ENCODE measurements at regions not wholly inside any gene's neighbourhood (a gene's known extent, or its start where the extent isn't known, plus 50 kb on each side); places are given as distances from the start of the nearest gene placed in this dataset.

- in situ Hi-C loops (cut with MboI; ENCODE audit: low sequenced_read_pairs, unreplicated experiment): no loop called here
- TF ChIP-seq CTCF (IDR thresholded peaks at IDR 0.05; ENCODE audit: borderline replicate concordance, control extremely low read depth, extremely low read depth, insufficient read depth, missing control alignments): no peak
- no peak for DNase-seq (ENCODE audit: low spot score)
Observed at GRCh38 chr12:91604897-91605296, 422.3 kb upstream of the DCN start.

- no peak for TF ChIP-seq CTCF (IDR thresholded peaks at IDR 0.05; ENCODE audit: borderline replicate concordance, control extremely low read depth, extremely low read depth, insufficient read depth, missing control alignments)
- in situ Hi-C loops (cut with MboI; ENCODE audit: low sequenced_read_pairs, unreplicated experiment): no loop called here
- no peak for DNase-seq (ENCODE audit: low spot score)
Observed at GRCh38 chr12:91603060-91603459, 420.4 kb upstream of the DCN start.

GRCh38 chr12:91601054-91601453 lies 418.4 kb upstream of the DCN start:
- in situ Hi-C loops (cut with MboI; ENCODE audit: low sequenced_read_pairs, unreplicated experiment): no loop called here

GRCh38 chr12:91594715-91595114 lies 412.1 kb upstream of the DCN start:
- no peak for TF ChIP-seq CTCF (IDR thresholded peaks at IDR 0.05; ENCODE audit: borderline replicate concordance, control extremely low read depth, extremely low read depth, insufficient read depth, missing control alignments)
- no peak for DNase-seq (ENCODE audit: low spot score)
- in situ Hi-C loops (cut with MboI; ENCODE audit: low sequenced_read_pairs, unreplicated experiment): loop anchor here (25.0 kb wide), 2 partner anchors 543 to 993 kb away; partner anchors contain the start of gene BTG1

More at GRCh38 chr12:91601054-91601453, 418.4 kb upstream of the DCN start:
- DNase-seq (ENCODE audit: low spot score): no peak
- no peak for TF ChIP-seq CTCF (IDR thresholded peaks at IDR 0.05; ENCODE audit: borderline replicate concordance, control extremely low read depth, extremely low read depth, insufficient read depth, missing control alignments)

- no peak for DNase-seq (ENCODE audit: low spot score)
- no peak for TF ChIP-seq CTCF (IDR thresholded peaks at IDR 0.05; ENCODE audit: borderline replicate concordance, control extremely low read depth, extremely low read depth, insufficient read depth, missing control alignments)
- in situ Hi-C loops (cut with MboI; ENCODE audit: low sequenced_read_pairs, unreplicated experiment): loop anchor here (25.0 kb wide), 2 partner anchors 546 to 996 kb away; partner anchors contain the start of gene BTG1
Observed at GRCh38 chr12:91591639-91591987, 409.0 kb upstream of the DCN start.

- no peak for TF ChIP-seq CTCF (IDR thresholded peaks at IDR 0.05; ENCODE audit: borderline replicate concordance, control extremely low read depth, extremely low read depth, insufficient read depth, missing control alignments)
- in situ Hi-C loops (cut with MboI; ENCODE audit: low sequenced_read_pairs, unreplicated experiment): loop anchor here (25.0 kb wide), 2 partner anchors 546 to 996 kb away; partner anchors contain the start of gene BTG1
- DNase-seq (ENCODE audit: low spot score): no peak
Observed at GRCh38 chr12:91590966-91591638, 408.5 kb upstream of the DCN start.

All from GM13976 (cell line).